HG02798 (cell line): ENCODE measurements at regions not wholly inside any gene's neighbourhood (a gene's known extent, or its start where the extent isn't known, plus 50 kb on each side); places are given as distances from the start of the nearest gene placed in this dataset.

Experiments used
- ATAC-seq: cut with Tn5 transposase; IDR thresholded peaks from one replicate; pipeline ENCODE4 v1.9.1; 2021; ENCODE audit warnings: mild to moderate bottlenecking; ENCODE audit not compliant: unreplicated experiment, poor library complexity

- no peak for ATAC-seq
Observed at GRCh38 chr7:10205696-10206095, 768.0 kb upstream of the PHF14 start.

GRCh38 chr7:10210000-10210399 is 763.7 kb upstream of the PHF14 start:
- no peak for ATAC-seq

DNA sequence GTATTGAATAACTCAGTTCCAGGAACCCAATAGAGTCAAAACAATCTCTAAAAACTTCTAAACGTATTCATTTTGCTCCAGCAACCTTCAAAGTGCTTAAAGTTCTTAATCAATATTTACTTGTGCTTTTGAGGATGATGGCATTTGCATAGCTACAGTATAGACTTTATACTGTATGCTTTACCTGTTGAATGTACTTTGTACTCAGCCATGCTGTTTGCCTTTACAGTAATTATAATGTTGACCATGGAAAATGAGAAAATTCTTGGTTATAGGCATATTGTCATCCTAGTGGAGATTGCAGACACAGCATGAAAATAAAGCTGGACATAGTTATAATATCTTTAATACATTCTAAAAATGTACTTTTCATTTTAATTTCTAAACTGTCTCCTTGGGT is 762.7 kb upstream of the PHF14 start:
- no peak for ATAC-seq

- no peak for ATAC-seq
Observed at GRCh38 chr7:10211861-10212260, 761.8 kb upstream of the PHF14 start.

DNA sequence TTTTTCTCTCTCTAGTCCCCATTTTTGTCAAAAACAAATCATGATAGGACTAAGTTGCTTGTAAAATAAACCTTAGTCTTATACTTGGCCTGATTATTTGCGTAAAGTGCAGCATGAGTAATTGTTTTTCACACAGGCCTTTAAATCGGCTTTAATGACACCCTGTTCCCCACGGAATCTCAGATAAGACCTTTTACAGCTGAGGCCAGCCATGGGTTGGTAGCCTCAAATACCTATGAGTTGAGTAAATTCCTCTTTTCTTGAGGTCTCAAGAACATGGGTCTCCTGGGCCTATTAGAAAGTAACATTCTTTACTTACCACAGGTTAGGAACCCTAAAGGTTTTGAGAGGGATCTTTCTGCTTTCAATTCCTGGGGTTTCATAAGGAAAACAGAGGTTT is 761.0 kb upstream of the PHF14 start:
- no peak for ATAC-seq

DNA sequence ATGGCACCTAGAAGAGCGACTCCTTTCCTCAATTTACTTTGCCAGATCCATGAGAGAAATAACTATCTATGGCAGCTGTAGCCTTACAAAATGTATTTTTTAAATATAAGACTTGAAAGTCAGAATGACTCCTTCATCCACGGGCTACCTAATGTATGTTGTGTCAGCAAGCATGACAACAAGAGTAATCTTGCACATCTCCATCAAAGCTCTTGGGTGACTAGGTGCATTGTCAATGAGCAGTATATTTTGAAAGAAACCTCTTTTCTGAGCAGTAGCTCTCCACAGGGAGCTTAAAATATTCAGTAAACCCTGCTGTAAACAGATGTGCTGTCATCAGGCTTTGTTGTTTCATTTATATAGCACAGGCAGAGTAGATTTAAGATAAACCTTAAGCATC is 757.2 kb upstream of the PHF14 start:
- ATAC-seq, result no peak

GRCh38 chr7:10221084-10221483 is 752.6 kb upstream of the PHF14 start:
- ATAC-seq, result no peak

DNA sequence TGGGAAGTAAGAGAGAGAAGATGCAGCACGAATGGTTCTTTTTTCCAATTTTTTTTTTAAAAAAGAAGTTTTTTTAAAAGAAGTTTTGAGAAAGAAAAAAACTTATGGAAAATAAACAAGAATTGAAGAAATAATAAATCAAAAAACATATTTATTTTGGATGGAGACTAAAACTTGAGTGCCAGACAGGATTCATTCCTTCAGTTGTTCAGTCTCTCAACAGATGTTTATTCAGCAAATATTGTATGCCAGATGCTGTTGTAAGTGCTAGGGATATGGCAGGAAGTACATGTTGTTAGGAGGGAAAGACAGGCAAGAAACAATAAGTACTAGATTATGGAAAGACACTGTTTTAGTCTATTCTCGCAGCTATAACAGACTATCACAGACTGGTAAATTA is 750.7 kb upstream of the PHF14 start:
- no peak for ATAC-seq

GRCh38 chr7:10225275-10225674 is 748.4 kb upstream of the PHF14 start:
- ATAC-seq, result no peak

DNA sequence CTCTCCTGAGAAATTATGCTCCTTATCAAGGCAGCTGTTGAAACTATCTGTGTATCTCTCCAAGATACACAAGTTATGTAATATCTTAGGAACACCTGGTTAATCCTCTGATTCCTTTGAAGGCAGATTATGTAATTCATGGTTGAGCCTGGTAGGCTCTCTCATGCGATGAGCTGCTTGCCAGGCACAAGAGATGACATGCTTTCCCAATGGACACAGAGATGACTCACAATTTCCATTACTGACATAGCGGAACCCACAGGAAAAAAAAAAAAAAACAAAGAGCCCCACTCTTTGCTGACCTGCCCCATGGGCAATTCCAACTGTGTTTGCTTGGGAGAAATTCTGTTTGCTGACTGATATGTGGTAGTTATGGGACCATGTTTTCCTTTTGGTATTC is 736.4 kb upstream of the PHF14 start:
- ATAC-seq, result no peak

DNA sequence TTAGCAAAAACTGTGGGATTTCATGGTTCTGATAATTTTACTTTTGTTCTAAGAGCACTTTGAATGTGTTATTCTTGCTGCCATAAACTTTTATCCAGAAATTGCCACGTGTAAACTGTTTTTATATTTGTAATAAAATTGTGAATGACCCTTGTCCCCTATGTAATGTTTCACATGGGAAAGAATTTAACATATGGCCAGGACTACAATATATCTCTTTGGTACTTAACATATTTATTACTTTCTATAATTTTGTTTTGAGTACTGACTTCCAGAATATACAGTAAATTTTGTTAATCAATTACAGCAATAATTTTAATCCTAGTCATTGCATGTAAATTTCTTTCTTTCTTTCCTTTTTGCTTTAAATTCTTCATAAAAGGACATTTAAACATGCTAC is 735.0 kb upstream of the PHF14 start:
- ATAC-seq, result no peak

- ATAC-seq, result no peak
Observed at GRCh38 chr7:10239695-10240345, 733.9 kb upstream of the PHF14 start.

DNA sequence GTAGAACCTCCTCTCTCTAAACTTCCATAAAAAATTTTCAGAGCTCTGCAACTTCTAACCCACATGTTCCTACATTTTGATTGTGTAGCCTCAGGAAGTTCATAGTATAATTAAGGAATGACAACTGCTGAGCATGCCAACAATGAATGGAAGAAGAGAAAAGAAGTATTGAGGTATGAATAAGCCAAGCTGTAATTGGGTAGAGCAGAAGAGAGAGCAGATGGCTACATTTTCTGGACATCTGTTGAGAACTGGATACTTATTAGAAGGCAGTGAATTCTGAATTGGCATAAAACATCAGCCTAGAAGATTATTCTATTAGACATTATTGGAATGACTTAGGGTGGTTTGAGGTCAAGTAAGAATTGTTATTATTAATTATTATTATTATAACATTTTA is 728.3 kb upstream of the PHF14 start:
- ATAC-seq, result no peak

DNA sequence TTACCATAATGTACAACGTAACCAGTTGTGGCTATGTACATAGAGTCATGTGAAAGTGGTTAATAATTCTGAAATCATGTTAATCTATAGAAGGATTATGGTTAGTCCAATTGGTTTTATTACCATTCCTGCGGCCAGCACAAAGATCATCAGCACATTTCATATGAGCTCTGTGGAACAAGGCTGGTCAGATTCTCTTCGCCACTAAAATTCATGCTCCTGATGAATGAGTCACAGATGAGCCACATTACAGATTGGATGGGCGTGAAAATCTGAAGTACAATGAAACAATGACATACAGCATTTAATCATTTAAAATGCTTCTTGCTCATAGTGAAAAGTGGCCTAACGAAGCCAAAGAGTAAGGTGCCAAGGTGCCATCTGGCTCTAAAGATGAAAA is 716.2 kb upstream of the PHF14 start:
- ATAC-seq, result no peak

GRCh38 chr7:10266976-10267375 is 706.7 kb upstream of the PHF14 start:
- no peak for ATAC-seq

GRCh38 chr7:10268034-10268433 is 705.6 kb upstream of the PHF14 start:
- ATAC-seq, result no peak

DNA sequence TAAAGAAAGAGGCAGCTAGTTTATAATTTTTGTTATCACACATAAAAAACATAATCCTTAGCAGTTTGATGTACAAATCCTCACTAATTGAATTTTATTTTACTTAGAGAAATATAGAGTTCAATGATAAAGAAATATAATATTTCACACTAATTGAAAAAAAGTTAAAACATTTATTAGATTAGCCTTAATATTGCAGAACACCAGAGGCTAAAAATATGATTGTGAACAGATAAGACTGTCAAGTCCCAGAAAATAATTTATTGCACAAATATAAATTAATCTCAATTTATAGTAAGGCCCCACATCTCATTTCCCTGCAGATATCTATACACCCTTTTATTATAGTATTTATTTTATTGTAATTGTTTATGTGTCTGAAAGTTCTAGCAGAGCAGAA is 690.8 kb upstream of the PHF14 start:
- no peak for ATAC-seq

DNA sequence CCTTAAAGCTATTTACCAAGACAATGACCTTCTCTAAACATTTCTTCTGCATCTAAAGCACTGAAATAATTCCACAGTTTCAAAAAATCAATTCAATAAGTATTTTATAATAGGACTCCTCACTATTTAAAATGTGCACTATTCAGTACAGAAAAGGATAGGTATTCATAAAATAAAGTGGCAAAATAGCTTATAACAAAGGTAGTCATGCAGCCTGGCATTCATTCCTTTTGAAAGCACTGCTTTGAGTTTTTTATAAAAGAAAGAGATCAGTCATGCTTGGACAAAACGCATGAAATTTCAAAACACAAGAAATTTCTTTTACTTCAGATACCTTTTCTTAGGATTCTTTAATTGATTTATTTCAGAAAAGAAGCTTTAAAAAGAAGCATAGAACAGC is 689.7 kb upstream of the PHF14 start:
- ATAC-seq, result no peak

DNA sequence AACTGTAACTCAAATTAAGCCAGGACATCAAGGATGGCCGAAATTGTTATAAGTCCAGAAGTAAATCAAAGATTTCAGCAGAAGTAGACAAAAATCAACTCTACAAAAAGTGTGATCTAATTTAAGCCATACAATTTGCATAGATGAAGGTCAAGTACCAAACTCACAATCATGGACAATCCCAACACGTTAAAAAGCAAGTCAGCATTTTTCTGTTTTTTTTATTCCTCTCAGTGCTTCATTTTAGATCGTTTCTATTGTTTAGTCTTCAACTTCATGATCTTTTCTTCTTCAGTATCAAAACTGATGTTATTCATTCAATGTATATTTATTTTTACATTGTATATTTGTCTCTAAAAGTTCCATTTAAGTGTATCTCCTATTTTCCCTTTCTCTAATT is 674.3 kb upstream of the PHF14 start:
- no peak for ATAC-seq

DNA sequence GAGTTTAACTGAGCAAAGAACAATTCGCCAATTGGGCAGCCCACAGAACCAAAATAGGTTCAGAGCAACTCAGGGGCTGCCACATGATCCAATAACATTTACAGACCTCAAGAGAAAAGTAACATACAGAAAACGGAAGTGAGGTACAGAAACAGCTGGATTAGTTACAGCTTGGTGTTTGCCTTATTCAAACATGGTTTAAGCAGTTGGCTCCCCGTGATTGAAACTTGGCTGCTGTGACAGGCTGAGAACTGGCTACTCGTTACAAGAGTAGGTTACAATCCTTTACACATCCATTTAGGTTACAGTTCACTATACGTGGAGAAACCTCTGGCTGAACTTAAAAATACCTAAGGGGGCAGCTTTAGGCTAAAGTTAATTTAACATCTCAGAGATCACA is 673.1 kb upstream of the PHF14 start:
- ATAC-seq, result no peak

DNA sequence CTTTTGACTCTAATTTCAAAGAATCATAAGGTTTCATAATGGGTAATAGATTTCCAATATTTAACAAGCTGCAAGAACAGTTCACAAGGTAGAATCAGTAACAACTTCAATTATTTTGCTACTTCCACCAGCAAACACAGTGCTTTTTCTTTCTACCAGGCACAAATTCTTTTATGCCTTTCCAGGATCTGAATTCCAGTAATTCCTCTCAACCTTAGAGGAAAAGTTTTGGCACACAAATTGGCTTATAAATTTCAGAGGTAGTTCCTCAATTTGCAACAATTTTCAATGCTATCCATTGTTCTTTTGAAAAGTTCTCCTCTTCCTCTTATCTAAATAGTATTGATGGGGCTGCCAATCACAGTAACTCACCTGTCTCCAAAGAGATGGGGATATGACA is 665.4 kb upstream of the PHF14 start:
- no peak for ATAC-seq

DNA sequence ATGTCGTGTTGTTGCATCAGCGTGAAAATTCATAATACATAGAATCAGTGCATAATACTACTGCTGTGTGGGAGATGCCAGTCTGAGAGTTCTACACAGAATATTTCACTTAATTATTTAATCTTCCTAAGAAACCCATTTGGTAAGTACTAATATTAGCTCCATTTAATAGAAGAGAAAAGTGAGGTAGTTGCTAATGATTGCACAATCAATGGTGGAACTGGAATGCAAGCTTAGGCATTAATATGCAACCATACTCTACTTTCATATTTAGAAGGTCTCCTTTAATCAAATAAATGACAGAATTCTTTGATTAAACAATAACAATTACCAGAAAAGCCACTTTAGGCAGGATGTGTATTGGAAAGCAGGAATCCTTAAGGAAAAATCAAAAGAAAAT is 660.7 kb upstream of the PHF14 start:
- no peak for ATAC-seq

DNA sequence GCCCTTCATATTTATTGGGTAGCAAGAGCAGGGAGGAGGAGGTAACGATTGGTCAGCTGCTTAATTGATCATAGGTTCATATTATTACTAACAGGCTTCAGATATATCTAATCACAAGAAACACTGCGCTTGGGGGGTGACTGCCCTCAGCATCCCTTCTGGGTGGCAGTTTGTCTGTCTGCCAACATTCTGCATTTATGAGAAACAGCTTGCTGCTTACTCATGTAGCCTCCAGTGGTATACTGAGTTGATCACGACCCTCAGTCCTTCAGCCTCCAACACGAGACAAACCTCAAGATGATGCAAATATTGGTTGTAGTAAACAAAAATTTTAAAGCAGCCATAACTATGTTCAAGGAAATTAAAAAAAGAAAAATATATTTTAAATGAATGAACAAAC is 657.8 kb upstream of the PHF14 start:
- no peak for ATAC-seq
